ENCODE measurements at regions not wholly inside any gene's neighbourhood (a gene's known extent, or its start where the extent isn't known, plus 50 kb on each side); places are given as distances from the start of the nearest gene placed in this dataset.

DNA sequence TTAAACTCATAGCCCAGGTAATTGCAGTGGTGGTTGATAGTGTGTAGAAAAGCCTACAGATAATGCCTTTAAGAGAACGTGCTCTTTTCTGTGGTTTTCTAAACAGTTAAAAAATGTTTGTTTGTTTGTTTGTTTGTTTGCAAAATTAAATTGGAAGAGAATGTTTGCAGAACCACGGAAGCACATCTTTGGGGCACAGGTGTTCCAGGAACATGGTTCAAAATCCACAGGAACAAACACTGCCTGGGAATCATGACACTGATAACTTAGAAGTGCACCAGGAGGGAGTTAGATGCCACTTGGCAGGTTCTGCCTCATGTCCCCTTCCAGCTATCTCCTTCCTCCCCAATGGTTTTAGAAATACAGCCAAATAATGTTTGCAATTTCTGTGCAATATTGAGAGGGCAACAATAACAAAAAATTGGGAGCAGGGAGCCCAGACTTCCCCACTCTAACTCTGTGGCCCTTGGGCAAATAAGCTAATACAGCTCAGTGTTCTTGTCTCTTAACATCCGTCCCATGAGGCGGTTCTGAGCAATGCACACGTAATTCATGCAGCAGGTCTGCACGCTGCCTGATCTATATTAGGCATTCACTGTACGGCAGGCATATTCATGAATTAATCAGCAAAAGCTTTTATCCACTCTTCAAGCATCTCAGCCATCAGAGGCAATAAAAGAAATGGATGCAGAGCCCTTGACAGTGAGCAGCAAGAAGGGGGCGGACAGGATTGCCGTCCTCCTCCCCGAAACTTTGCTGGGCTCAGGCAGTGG is 274.3 kb upstream of the FOXQ1 start:
- CTCF ChIA-PET: no interaction called here
- no TSS peak for BruUV-seq (replicated peaks)
- H3K9ac ChIP-seq (ENCODE audit: control insufficient read depth, insufficient read depth, low read length): no peak overlapping the region
- in situ Hi-C loops (cut with MboI) (no loop called here), intact Hi-C loops (cut with micrococcal nuclease; ENCODE audit: unreplicated experiment) (no loop called here)
- 46% methylated on average over 10 of the region's 10 CpGs for WGBS (ENCODE audit: insufficient coverage, insufficient replicate concordance, low lambda C conversion rate, missing lambda C conversion rate)
- H3K36me3 ChIP-seq (ENCODE audit: control insufficient read depth in 2 of 2, insufficient read depth in 2 of 2, low read length in 1 of 2): no peaks in the 10 kb centered on the region
- no peaks in the 10 kb centered on the region for H3K79me2 ChIP-seq (ENCODE audit: control insufficient read depth, insufficient read depth, low read length)
- POLR2A ChIA-PET: interaction anchor here (0.5 kb wide), 1 partner anchor 1006 kb away, joined by 3 read pairs; no protein-coding TSS in a partner anchor
- H3K9me3 ChIP-seq (replicated peaks; ENCODE audit: control insufficient read depth, insufficient read depth, low read length): no peaks in the 10 kb centered on the region
- no peak overlapping the region for H3K4me3 ChIP-seq
- ATAC-seq (no peak), DNase-seq (ENCODE audit: low read depth, low spot score) (no peak), FAIRE-seq (no peak)
- TF ChIP-seq SMARCA5 (IDR thresholded peaks at IDR 0.05): no peak
- no peak for TF ChIP-seq RFX5 (IDR thresholded peaks at IDR 0.05; ENCODE audit: low read depth, low read length)
- H2AFZ ChIP-seq (ENCODE audit: control insufficient read depth, low read depth, low read length): no peak overlapping the region
- H3K27ac ChIP-seq (ENCODE audit: control insufficient read depth, insufficient read depth): no peak overlapping the region
- RAD21 ChIA-PET (ENCODE audit: unreplicated experiment): no interaction called here
- no peaks in the 10 kb centered on the region for H4K20me1 ChIP-seq (ENCODE audit: control insufficient read depth, insufficient read depth)
- no peaks in the 10 kb centered on the region for H3K4me1 ChIP-seq (ENCODE audit: control insufficient read depth, insufficient read depth, low read length)
- peaks cover 1 to 4% of the 10 kb centered on the region in 2 experiments for H3K27me3 ChIP-seq (replicated peaks in 1 of 2; ENCODE audit: control insufficient read depth in 2 of 2, insufficient read depth in 2 of 2, low read length in 1 of 2)
- SMC1A ChIA-PET (ENCODE audit: uncharacterized antibody, unreplicated experiment): no interaction called here
- H3K4me2 ChIP-seq (ENCODE audit: control insufficient read depth, insufficient read depth): no peak overlapping the region

DNA sequence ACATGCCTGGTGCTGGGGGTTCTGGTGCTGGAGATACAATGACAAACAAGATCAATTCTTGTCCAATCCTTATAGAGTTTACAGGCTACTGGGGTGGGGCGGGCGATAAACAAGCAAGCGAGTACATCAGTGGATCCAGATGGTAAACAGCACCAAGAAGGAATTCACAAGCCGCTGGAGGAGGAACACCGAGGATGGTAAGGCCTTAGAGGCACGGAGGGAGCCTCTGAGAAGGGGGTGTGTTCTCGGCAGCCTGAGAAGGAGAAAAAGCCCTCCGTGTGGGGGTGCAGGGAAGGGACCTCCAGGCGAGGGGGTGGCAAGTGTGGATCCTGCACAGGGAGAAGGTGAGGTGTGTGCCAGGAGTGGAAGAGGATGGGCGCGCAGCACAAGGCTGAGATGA is 276.5 kb upstream of the FOXQ1 start:
- intact Hi-C loops (cut with micrococcal nuclease; ENCODE audit: unreplicated experiment) (no loop called here), in situ Hi-C loops (cut with MboI) (no loop called here)
- Histone ChIP-seq H4K20me1 (ENCODE audit: control insufficient read depth, insufficient read depth) (no peaks in the 10 kb centered on the region), H3K36me3 (ENCODE audit: control insufficient read depth in 2 of 2, insufficient read depth in 2 of 2, low read length in 1 of 2) (no peaks in the 10 kb centered on the region), H3K4me1 (ENCODE audit: control insufficient read depth, insufficient read depth, low read length) (no peaks in the 10 kb centered on the region), H3K79me2 (ENCODE audit: control insufficient read depth, insufficient read depth, low read length) (no peaks in the 10 kb centered on the region), H3K4me3 (no peak overlapping the region), H3K27ac (ENCODE audit: control insufficient read depth, insufficient read depth) (no peak overlapping the region), H3K4me2 (ENCODE audit: control insufficient read depth, insufficient read depth) (no peak overlapping the region), H3K27me3 (replicated peaks in 1 of 2; ENCODE audit: control insufficient read depth in 2 of 2, insufficient read depth in 2 of 2, low read length in 1 of 2) (peaks cover 0 to 1% of the 10 kb centered on the region in 2 experiments), H2AFZ (ENCODE audit: control insufficient read depth, low read depth, low read length) (no peak overlapping the region), H3K9ac (ENCODE audit: control insufficient read depth, insufficient read depth, low read length) (no peak overlapping the region), H3K9me3 (replicated peaks; ENCODE audit: control insufficient read depth, insufficient read depth, low read length) (no peaks in the 10 kb centered on the region; the same call in 2 of the 3 replicates)
- no peak for DNase-seq (ENCODE audit: low read depth, low spot score)
- WGBS (ENCODE audit: insufficient coverage, insufficient replicate concordance, low lambda C conversion rate, missing lambda C conversion rate): 39% methylated on average over 11 of the region's 11 CpGs
- no TSS peak for BruUV-seq (replicated peaks)
- RAD21 ChIA-PET (ENCODE audit: unreplicated experiment): no interaction called here
- no peak for FAIRE-seq
- SMC1A ChIA-PET (ENCODE audit: uncharacterized antibody, unreplicated experiment): no interaction called here
- CTCF ChIA-PET: no interaction called here
- no peak for ATAC-seq
- POLR2A ChIA-PET: no interaction called here
- no peak for TF ChIP-seq JUNB (IDR thresholded peaks at IDR 0.05)
- TF ChIP-seq SREBF2 (IDR thresholded peaks at IDR 0.05; ENCODE audit: low read length): no peak
- TF ChIP-seq, protein P1, sequence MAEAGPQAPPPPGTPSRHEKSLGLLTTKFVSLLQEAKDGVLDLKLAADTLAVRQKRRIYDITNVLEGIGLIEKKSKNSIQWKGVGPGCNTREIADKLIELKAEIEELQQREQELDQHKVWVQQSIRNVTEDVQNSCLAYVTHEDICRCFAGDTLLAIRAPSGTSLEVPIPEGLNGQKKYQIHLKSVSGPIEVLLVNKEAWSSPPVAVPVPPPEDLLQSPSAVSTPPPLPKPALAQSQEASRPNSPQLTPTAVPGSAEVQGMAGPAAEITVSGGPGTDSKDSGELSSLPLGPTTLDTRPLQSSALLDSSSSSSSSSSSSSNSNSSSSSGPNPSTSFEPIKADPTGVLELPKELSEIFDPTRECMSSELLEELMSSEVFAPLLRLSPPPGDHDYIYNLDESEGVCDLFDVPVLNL (IDR thresholded peaks at IDR 0.05; ENCODE audit: low read depth, low read length): no peak
- no peak for TF ChIP-seq CHD1 (IDR thresholded peaks at IDR 0.05; ENCODE audit: low read depth, low read length)
- no peak for TF ChIP-seq YY1 (IDR thresholded peaks at IDR 0.05; ENCODE audit: low read depth, low read length)
- TF ChIP-seq, protein P2, sequence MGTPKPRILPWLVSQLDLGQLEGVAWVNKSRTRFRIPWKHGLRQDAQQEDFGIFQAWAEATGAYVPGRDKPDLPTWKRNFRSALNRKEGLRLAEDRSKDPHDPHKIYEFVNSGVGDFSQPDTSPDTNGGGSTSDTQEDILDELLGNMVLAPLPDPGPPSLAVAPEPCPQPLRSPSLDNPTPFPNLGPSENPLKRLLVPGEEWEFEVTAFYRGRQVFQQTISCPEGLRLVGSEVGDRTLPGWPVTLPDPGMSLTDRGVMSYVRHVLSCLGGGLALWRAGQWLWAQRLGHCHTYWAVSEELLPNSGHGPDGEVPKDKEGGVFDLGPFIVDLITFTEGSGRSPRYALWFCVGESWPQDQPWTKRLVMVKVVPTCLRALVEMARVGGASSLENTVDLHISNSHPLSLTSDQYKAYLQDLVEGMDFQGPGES (IDR thresholded peaks at IDR 0.05): no peak
- no peak for TF ChIP-seq STAT1 (conservative IDR thresholded peaks at IDR 0.05)
- no peak for TF ChIP-seq RELA (IDR thresholded peaks at IDR 0.05; ENCODE audit: borderline replicate concordance, partially characterized antibody)
- no peak for TF ChIP-seq SRF (IDR thresholded peaks at IDR 0.05; ENCODE audit: low read depth in 2 of 2, low read length in 2 of 2)
- no peak for TF ChIP-seq BCL11A (IDR thresholded peaks at IDR 0.05; ENCODE audit: low read depth, low read length)
- TF ChIP-seq, protein P3, sequence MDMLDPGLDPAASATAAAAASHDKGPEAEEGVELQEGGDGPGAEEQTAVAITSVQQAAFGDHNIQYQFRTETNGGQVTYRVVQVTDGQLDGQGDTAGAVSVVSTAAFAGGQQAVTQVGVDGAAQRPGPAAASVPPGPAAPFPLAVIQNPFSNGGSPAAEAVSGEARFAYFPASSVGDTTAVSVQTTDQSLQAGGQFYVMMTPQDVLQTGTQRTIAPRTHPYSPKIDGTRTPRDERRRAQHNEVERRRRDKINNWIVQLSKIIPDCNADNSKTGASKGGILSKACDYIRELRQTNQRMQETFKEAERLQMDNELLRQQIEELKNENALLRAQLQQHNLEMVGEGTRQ (IDR thresholded peaks at IDR 0.05; ENCODE audit: borderline replicate concordance, low read depth, low read length): no peak
- TF ChIP-seq EED (IDR thresholded peaks at IDR 0.05; ENCODE audit: low read depth): no peak
- TF ChIP-seq NR2C1 (IDR thresholded peaks at IDR 0.05): no peak

Data from GM12878 (cell line).